Upper lobe of right lung (tissue), 1 donor: ENCODE measurements at regions not wholly inside any gene's neighbourhood (a gene's known extent, or its start where the extent isn't known, plus 50 kb on each side); places are given as distances from the start of the nearest gene placed in this dataset.
A peak's percentile ranks its signal among the peaks of the same experiment; 100 is the strongest.

Source experiments
- ATAC-seq: fragments of 200-7000 bp; cut with Tn5 transposase; one replicate; pipeline ENCODE4 v1.9.1; 2020; ENCODE audit warnings: mild to moderate bottlenecking, moderate library complexity
- DNase-seq: peaks from one replicate; pipeline ENCODE4 v3.0.0-alpha.2; 2020
- H3K27ac ChIP-seq: fragments of 200-600 bp; one replicate; pipeline ENCODE4 v1.8.0; 2022
- H3K27me3 ChIP-seq: fragments of 200-600 bp; one replicate; pipeline ENCODE4 v1.8.0; 2022; ENCODE audit warnings: mild to moderate bottlenecking
- H3K36me3 ChIP-seq: fragments of 200-600 bp; one replicate; pipeline ENCODE4 v1.8.0; 2022
- H3K4me1 ChIP-seq: fragments of 200-600 bp; one replicate; pipeline ENCODE4 v1.8.0; 2022
- H3K4me3 ChIP-seq: fragments of 200-600 bp; one replicate; pipeline ENCODE4 v1.8.0; 2022; ENCODE audit warnings: mild to moderate bottlenecking
- H3K9me3 ChIP-seq: fragments of 200-600 bp; one replicate; pipeline ENCODE4 v1.8.0; 2022
- CTCF ChIP-seq: fragments of 200-600 bp; IDR thresholded peaks from one replicate; pipeline ENCODE4 v1.8.0; 2022; ENCODE audit warnings: antibody characterized with exemption
- intact Hi-C: fragments of 100-400 bp; cut with DNase I; formaldehyde crosslinking; loops from one replicate; pipeline ENCODE4 v1.11.0; 2022
- donor health status: DM: no; HTN: yes; CAD: no; lungs with severe emphysema.

DNA sequence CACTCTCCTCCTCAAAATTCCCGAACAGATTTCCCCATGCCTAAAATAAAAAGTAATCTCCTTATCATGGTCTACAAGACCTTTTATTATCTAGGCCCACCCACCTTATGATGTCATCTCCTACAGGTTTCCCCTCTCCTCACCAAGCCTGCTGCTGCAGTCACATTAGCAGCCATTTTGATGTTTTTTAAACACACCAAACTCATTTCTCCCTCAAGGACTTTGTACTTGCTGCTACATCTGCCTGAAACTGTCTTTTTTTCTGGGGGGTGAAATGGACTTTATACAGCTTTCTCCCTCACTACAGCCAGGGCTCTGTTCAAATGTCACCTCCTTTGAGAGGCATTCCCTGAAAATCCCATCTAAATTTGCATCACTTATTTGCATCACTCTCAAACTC is 90.2 kb upstream of the TAB3 start:
- Histone ChIP-seq H3K4me3 (no peak overlapping the region), H3K27me3 (no peaks in the 10 kb centered on the region), H3K4me1 (no peaks in the 10 kb centered on the region), H3K9me3 (no peaks in the 10 kb centered on the region), H3K36me3 (no peaks in the 10 kb centered on the region), H3K27ac (no peak overlapping the region)
- intact Hi-C loops: no loop called here
- no peak for ATAC-seq
- no peak for TF ChIP-seq CTCF
- DNase-seq: no peak

GRCh38 chrX:30975467-30975866 is 86.4 kb upstream of the TAB3 start:
- H3K4me3 ChIP-seq: no peak overlapping the region
- no peaks in the 10 kb centered on the region for H3K27me3 ChIP-seq
- H3K9me3 ChIP-seq: no peaks in the 10 kb centered on the region
- DNase-seq (no peak), ATAC-seq (no peak)
- no peak for TF ChIP-seq CTCF
- H3K27ac ChIP-seq: no peak overlapping the region
- intact Hi-C loops: no loop called here
- H3K36me3 ChIP-seq: no peaks in the 10 kb centered on the region
- no peaks in the 10 kb centered on the region for H3K4me1 ChIP-seq

DNA sequence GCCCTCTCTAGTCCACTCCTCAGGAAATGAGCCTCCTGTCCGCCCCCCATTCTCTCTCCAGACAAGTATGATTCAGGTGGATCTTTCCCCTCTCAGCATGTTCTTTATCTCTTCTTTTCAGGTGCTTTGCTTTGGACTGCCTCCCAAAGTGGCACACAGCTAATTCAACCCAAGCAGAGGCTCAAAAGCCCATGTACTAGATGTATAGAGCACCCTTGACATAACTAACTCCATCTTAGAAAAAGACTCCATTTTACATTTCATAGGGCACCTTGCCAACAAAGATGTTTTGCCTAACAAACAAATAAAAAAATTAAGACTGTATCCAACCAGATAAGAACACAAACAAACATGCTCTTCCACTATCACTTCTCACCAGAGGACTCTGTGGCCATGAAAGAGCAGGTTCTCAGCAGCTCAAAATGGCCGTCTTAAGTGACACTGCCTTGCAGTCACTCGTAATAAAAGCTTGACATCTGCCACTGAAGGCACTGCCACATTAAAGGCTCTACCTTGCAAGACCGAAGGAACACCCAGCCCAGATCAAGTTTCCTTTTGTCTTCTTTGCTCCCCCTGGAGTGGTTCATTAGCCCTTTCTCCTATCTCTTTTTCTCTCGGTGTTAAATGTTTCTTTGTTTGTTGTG is 84.9 kb upstream of the TAB3 start:
- no peak for TF ChIP-seq CTCF
- Histone ChIP-seq H3K9me3 (no peaks in the 10 kb centered on the region), H3K36me3 (no peaks in the 10 kb centered on the region), H3K27ac (no peak overlapping the region), H3K4me3 (no peak overlapping the region), H3K4me1 (no peaks in the 10 kb centered on the region), H3K27me3 (no peaks in the 10 kb centered on the region)
- DNase-seq: no peak
- intact Hi-C loops: no loop called here
- no peak for ATAC-seq

DNA sequence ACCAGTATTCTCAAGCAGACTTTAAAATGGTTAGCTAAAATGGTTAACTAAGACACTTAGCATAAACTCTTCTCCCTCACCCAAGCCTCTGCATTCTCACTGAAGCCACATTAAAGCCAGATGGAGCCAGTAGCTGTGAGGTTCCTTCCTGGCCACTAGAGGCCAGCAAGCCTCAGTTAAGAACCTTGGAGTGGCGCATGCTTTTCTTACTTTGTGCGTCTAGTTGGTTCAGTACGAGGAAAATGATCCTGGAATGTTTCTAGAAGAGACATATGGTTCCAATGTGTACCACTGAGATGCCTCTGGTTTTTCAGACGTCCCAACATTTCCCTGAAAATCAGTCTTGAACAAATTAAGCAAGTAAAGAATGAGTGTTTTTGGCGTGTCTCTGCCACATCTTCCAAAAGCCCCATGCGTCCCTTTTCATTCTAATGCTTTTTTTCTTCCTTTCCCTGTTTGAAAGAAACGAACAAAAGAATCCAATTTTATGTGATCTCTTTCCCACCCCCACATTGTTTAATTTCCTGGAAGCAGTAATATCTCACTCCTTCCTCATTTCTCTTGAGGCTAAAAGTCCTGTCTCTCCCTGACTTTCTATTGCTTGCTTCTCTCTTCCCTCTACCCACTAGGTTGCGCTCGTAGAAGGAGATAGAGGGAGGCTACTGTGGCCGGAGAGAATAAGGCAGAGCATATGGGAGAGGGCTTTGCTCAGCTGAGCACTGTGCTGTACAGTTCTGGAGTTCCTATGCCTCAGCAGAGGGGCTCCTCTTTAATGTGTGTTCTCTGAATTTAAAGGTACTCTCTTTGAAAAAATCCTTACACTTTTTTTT is 82.9 kb upstream of the TAB3 start:
- Histone ChIP-seq H3K9me3 (no peaks in the 10 kb centered on the region), H3K36me3 (no peaks in the 10 kb centered on the region), H3K27me3 (no peaks in the 10 kb centered on the region), H3K4me1 (no peaks in the 10 kb centered on the region), H3K4me3 (peak overlapping the region; percentile 26), H3K27ac (no peak overlapping the region)
- no peak for DNase-seq
- peak; percentile 60 for TF ChIP-seq CTCF
- peak; percentile 87 for ATAC-seq
- intact Hi-C loops: no loop called here

DNA sequence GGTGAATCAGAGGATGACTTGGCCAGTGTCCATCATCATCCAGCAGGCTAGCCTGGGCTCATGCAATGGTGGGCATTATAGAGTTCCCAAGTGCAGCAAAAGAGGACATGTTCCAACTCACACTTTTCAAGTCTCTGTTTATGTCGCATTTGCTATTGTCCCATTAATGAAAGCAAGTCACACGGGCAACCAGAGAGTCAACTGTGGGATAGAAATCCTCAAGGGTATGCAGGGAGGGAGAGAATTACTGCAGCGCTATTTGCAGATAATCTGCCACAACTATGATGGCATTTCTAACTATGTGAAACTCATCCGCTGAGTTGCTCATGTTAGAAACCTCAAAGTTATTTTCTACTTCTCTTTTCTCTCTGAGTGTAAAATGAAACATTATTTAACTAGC is 78.5 kb upstream of the TAB3 start:
- Histone ChIP-seq H3K36me3 (no peaks in the 10 kb centered on the region), H3K27me3 (no peaks in the 10 kb centered on the region), H3K27ac (no peak overlapping the region), H3K4me1 (no peaks in the 10 kb centered on the region), H3K9me3 (no peaks in the 10 kb centered on the region), H3K4me3 (no peak overlapping the region)
- intact Hi-C loops: no loop called here
- TF ChIP-seq CTCF: no peak
- ATAC-seq (no peak), DNase-seq (no peak)
